Esophagus muscularis mucosa (tissue), 4 donors: ENCODE measurements at regions not wholly inside any gene's neighbourhood (a gene's known extent, or its start where the extent isn't known, plus 50 kb on each side); places are given as distances from the start of the nearest gene placed in this dataset.

Experiments
- DNase-seq: peaks from one replicate; pipeline ENCODE4 v3.0.0-alpha.2; 2017; ENCODE audit errors: extremely low spot score
- H3K27ac ChIP-seq, 4 donors: fragments of 200-600 bp; sonication (generic); replicated peaks in 1 of 4; 1 replicate in 3 of 4; 2 replicates in 1 of 4; pipeline ENCODE4 v1.5.1; 2016 to 2019; ENCODE audit warnings: mild to moderate bottlenecking in 1 of 4
- H3K27me3 ChIP-seq, 4 donors: fragments of 200-600 bp; sonication (generic); one replicate each; pipeline versions ENCODE4 v1.5.1 to v1.6.0; 2016 to 2019
- H3K36me3 ChIP-seq, 4 donors: fragments of 200-600 bp; sonication (generic); one replicate each; pipeline ENCODE4 v1.5.1; 2016 to 2019
- H3K4me1 ChIP-seq, 4 donors: fragments of 200-600 bp; sonication (generic); one replicate each; pipeline ENCODE4 v1.5.1; 2016 to 2019
- H3K4me3 ChIP-seq, 4 donors: fragments of 200-600 bp; sonication (generic); 1 replicate in 2 of 4; 2 replicates in 2 of 4; pipeline ENCODE4 v1.5.1; 2016 to 2019; ENCODE audit warnings: mild to moderate bottlenecking in 4 of 4, moderate library complexity in 1 of 4
- H3K9me3 ChIP-seq, 4 donors: fragments of 200-600 bp; sonication (generic); 1 replicate in 3 of 4; 2 replicates in 1 of 4; pipeline ENCODE4 v1.5.1; 2016 to 2019
- EP300 ChIP-seq: sonication (generic); formaldehyde crosslinking; IDR thresholded peaks from one replicate; pipeline ENCODE4 v1.6.1; 2017; ENCODE audit warnings: antibody characterized with exemption
- POLR2A ChIP-seq: fragments of 450-650 bp; IDR thresholded peaks from one replicate; pipeline ENCODE4 v1.6.1; 2017; ENCODE audit warnings: antibody characterized with exemption, moderate library complexity, mild to moderate bottlenecking, low read depth
- POLR2AphosphoS5 ChIP-seq, 2 donors: sonication (generic); formaldehyde crosslinking; IDR thresholded peaks; one replicate each; pipeline ENCODE4 v1.6.1; 2017; ENCODE audit warnings: antibody characterized with exemption in 2 of 2
- WGBS: methylation state at CpG from one replicate; pipeline ENCODE4 v1.1.5; 2018; 5-methylcytosine and 5-hydroxymethylcytosine counted together
- intact Hi-C: fragments of 100-400 bp; cut with DNase I; formaldehyde crosslinking; loops from one replicate; pipeline ENCODE4 v1.15.1; 2023
- TF ChIP-seq, protein P1 (sequence below), 3 experiments: fragments of 200-600 bp in 2 of 3; fragments of 450-650 bp in 1 of 3; sonication (generic) in 2 of 3; IDR thresholded peaks; one replicate each; pipeline ENCODE4 v1.5.1; 2017 to 2019; ENCODE audit warnings: antibody characterized with exemption in 3 of 3, mild to moderate bottlenecking in 2 of 3, moderate library complexity in 1 of 3

DNA sequence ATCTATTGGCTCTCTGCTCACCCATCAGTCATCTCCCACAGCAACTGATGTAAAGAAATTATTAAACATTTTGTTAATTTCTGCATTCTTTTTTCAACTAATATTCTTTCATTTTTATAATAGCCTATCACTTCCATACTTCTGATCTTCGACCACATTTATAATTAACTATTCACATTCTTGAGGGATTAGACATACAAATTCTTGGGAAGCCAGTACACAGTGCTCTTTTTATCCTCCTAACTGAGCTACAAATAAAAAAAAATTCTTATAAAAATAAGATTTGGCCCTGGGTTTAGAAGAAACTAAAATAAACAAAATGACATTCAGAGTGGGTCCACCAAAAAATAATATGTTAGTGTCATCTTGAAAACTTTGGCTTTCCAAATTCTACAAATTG is 103.7 kb upstream of the ITGA1 start:
- Histone ChIP-seq H3K36me3 (no peaks in the 10 kb centered on the region), H3K27ac (no peak overlapping the region), H3K4me1 (no peaks in the 10 kb centered on the region), H3K27me3 (no peaks in the 10 kb centered on the region), H3K4me3 (no peak overlapping the region), H3K9me3 (no peaks in the 10 kb centered on the region)
- intact Hi-C loops, result no loop called here
- no peak for DNase-seq
- 41% methylated on average over 1 of the region's 1 CpG for WGBS
- TF ChIP-seq, protein P1, sequence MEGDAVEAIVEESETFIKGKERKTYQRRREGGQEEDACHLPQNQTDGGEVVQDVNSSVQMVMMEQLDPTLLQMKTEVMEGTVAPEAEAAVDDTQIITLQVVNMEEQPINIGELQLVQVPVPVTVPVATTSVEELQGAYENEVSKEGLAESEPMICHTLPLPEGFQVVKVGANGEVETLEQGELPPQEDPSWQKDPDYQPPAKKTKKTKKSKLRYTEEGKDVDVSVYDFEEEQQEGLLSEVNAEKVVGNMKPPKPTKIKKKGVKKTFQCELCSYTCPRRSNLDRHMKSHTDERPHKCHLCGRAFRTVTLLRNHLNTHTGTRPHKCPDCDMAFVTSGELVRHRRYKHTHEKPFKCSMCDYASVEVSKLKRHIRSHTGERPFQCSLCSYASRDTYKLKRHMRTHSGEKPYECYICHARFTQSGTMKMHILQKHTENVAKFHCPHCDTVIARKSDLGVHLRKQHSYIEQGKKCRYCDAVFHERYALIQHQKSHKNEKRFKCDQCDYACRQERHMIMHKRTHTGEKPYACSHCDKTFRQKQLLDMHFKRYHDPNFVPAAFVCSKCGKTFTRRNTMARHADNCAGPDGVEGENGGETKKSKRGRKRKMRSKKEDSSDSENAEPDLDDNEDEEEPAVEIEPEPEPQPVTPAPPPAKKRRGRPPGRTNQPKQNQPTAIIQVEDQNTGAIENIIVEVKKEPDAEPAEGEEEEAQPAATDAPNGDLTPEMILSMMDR (IDR thresholded peaks at IDR 0.05), result no peak
- TF ChIP-seq EP300 (no peak), POLR2AphosphoS5 (IDR thresholded peaks at IDR 0.05) (no peak), POLR2A (no peak)

DNA sequence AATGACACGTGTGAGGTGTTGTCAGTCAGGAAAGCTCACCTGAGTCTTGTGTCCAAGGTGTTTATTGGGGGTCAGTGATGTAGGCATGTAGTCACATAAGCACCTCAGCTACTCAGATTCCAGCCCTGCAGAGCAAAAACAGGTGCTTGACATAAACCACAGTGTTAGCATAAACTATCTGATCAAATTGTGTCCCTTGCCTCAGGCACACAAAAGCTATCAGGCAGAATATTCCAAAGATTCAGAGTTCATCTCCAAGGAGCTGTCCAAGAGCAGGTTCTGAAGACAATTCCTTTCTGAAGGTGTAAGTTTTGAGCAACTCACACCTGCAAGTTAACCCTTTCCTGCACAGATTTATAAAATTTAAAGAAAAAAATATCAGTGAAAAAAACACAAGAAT is 102.2 kb upstream of the ITGA1 start:
- Histone ChIP-seq H3K4me1 (peaks cover 5 to 11% (median 6%) of the 10 kb centered on the region in 4 donors), H3K27me3 (no peaks in the 10 kb centered on the region), H3K9me3 (no peaks in the 10 kb centered on the region), H3K36me3 (no peaks in the 10 kb centered on the region), H3K4me3 (no peak overlapping the region), H3K27ac (no peak overlapping the region)
- intact Hi-C loops, result no loop called here
- WGBS, result 65% methylated on average over 1 of the region's 1 CpG
- no peak for DNase-seq
- no peak for TF ChIP-seq POLR2A
- TF ChIP-seq EP300, result no peak
- TF ChIP-seq POLR2AphosphoS5 (IDR thresholded peaks at IDR 0.05), result no peak
- TF ChIP-seq, protein P1 (IDR thresholded peaks at IDR 0.05), result no peak

DNA sequence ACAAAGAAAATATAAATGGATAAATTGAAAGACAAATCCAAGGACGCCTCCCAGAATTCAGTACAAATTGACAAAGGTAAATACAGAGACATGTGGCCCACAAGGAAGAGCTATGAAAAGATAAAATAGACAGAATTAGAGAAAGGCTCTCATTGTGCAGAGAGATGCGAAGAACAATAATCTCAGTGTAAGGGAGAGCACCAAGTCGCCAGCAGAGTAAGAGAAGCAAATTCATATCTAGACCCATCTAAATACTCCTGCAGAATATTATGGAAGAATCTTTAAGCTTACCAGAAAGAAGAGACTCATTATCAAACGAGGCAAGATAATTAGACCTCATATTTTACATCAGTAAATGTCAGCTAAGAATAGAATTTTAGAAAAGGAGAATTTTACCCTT is 101.7 kb upstream of the ITGA1 start:
- no peak for DNase-seq
- Histone ChIP-seq H3K27ac (no peak overlapping the region), H3K4me3 (no peak overlapping the region), H3K4me1 (peaks cover 5 to 15% (median 8%) of the 10 kb centered on the region in 4 donors), H3K9me3 (no peaks in the 10 kb centered on the region), H3K36me3 (no peaks in the 10 kb centered on the region), H3K27me3 (no peaks in the 10 kb centered on the region)
- TF ChIP-seq EP300 (no peak), POLR2A (no peak), POLR2AphosphoS5 (IDR thresholded peaks at IDR 0.05) (no peak)
- TF ChIP-seq, protein P1 (IDR thresholded peaks at IDR 0.05), result no peak
- intact Hi-C loops, result no loop called here
- 83% methylated on average over 4 of the region's 4 CpGs for WGBS

DNA sequence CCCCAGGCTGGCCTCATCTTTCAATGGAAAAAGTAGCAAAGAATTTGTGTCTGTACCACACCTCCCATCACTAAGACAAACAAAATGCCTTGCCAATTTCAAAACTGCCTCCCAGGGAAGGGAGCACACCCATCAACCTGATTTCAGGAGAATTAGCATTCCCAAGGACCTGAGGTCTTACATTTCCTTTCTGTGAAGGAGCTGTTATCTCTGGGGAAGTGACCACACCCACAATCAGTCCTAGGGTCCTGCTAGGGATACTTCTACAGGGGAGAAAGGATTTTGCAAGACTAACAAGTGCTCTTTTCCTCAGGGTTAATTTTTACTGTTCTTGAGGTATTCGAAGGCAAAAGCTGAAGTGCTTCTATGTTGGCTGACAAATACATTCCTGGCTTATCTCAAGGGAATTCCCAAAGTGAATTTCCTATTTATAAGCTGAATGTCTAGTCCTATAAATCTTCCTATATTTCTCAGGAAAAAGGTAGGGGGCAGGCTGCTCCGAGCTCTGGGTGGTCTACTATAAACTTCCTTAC is 97.4 kb upstream of the ITGA1 start:
- H3K36me3 ChIP-seq, result no peaks in the 10 kb centered on the region
- no peak for DNase-seq
- no peaks in the 10 kb centered on the region for H3K9me3 ChIP-seq
- 54% methylated on average over 2 of the region's 2 CpGs for WGBS
- peaks cover 10 to 55% (median 49%) of the 10 kb centered on the region in 4 donors for H3K4me1 ChIP-seq
- H3K27me3 ChIP-seq, result no peaks in the 10 kb centered on the region
- intact Hi-C loops, result loop anchor here (5.0 kb wide), 1 partner anchor 232 kb away; no protein-coding TSS in a partner anchor
- H3K4me3 ChIP-seq, result no peak overlapping the region
- no peak overlapping the region for H3K27ac ChIP-seq
- TF ChIP-seq POLR2AphosphoS5 (IDR thresholded peaks at IDR 0.05) (no peak), EP300 (no peak), POLR2A (no peak)
- TF ChIP-seq, protein P1 (IDR thresholded peaks at IDR 0.05), result no peak

DNA sequence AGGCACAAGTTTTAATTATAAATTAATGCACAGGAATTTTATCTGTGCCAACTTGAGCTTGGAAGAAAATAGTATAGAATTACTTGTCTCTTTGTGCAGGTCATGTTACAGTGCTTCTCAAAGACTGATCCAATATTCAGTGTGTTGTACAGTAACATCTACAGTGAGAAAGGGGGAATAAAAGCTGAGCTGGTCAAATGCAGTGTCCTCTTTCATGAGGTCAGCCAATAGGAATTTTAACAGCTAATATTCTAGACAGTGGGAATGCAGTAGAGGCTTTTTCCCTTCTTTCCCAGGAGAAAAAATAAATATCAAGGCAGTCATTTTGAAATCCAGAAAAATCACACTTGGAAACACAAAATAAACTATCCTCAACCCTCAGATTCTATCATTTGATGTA is 95.7 kb upstream of the ITGA1 start:
- Histone ChIP-seq H3K9me3 (no peaks in the 10 kb centered on the region), H3K27me3 (no peaks in the 10 kb centered on the region), H3K4me1 (peaks cover 10 to 71% (median 61%) of the 10 kb centered on the region in 4 donors), H3K27ac (no peak overlapping the region), H3K4me3 (no peak overlapping the region), H3K36me3 (no peaks in the 10 kb centered on the region)
- no peak for DNase-seq
- TF ChIP-seq POLR2AphosphoS5 (IDR thresholded peaks at IDR 0.05), result no peak
- no peak for TF ChIP-seq EP300
- no peak for TF ChIP-seq POLR2A
- TF ChIP-seq, protein P1 (IDR thresholded peaks at IDR 0.05), result no peak
- intact Hi-C loops, result loop anchor here (5.0 kb wide), 1 partner anchor 230 kb away; no protein-coding TSS in a partner anchor
